ENCODE measurements at regions not wholly inside any gene's neighbourhood (a gene's known extent, or its start where the extent isn't known, plus 50 kb on each side); places are given as distances from the start of the nearest gene placed in this dataset.
"Not testable (repeated sequence)": the region's sequence is repeated elsewhere in the genome, so short reads cannot be mapped to it uniquely, and the experiment has no call there.

DNA sequence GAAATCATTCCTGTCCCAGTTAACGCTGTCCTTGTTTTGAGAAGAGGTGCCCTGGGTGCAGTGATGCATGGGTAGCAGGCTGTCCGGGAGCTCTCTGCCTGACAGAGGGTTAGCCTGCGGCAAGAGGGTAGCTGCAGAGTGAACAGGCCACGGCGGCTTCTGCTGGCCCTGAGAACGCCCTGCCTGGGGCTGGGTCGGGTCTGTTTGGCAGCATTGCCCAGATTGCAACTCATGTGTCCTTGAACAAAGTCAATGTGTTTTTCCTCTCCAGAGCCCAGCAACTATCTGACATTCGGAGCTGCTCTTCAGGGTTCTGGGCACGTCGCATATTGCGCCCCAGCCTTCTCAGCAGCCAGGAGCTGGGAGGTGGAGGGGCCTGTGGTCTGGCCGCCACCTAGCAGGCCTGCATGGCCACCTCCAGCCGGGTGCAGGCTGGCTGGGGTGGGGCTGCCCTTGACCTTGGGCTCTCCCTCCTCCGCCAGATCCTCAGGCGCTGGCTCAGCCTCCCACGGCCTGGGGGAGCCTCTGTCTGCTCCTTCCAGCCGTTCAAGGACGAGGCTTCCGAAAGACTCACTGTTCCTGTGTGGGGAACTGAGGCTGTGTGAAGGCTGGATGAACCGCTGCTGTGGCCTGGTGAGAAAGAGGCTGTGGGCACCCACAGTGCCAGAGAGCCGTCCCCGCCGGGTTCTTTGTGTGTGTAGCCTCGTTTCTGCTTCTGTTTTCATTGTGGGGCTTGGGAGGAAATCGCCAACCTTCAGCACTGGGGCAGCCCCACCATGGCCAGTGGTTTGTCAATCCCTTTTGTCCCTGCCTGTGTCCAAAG, 146.7 kb downstream of the NPIPB11 start:
- H3K4me1 Mint-ChIP-seq (ENCODE audit: low read depth); H3K27me3 Mint-ChIP-seq (ENCODE audit: low read depth); CTCF ChIA-PET; H3K9me3 Mint-ChIP-seq; intact Hi-C loops (cut with micrococcal nuclease); DNase-seq; H3K27ac Mint-ChIP-seq; H3K36me3 Mint-ChIP-seq (ENCODE audit: low read depth); H3K4me3 Mint-ChIP-seq: not testable (repeated sequence)

- intact Hi-C loops (cut with micrococcal nuclease); H3K4me3 Mint-ChIP-seq; CTCF ChIA-PET; H3K9me3 Mint-ChIP-seq; H3K27me3 Mint-ChIP-seq (ENCODE audit: low read depth); H3K27ac Mint-ChIP-seq; H3K36me3 Mint-ChIP-seq (ENCODE audit: low read depth); DNase-seq; H3K4me1 Mint-ChIP-seq (ENCODE audit: low read depth): not testable (repeated sequence)
These were observed 147.4 kb downstream of the NPIPB11 start for GRCh38 chr16:29258946-29259634.

GRCh38 chr16:29257419-29258336, 148.8 kb downstream of the NPIPB11 start:
- intact Hi-C loops (cut with micrococcal nuclease); DNase-seq; H3K9me3 Mint-ChIP-seq; H3K4me3 Mint-ChIP-seq; CTCF ChIA-PET; H3K36me3 Mint-ChIP-seq (ENCODE audit: low read depth); H3K27me3 Mint-ChIP-seq (ENCODE audit: low read depth); H3K27ac Mint-ChIP-seq: not testable (repeated sequence)
- H3K4me1 Mint-ChIP-seq (ENCODE audit: low read depth): peaks cover 13% of the 10 kb centered on the region

GRCh38 chr16:29256501-29256981, 150.0 kb downstream of the NPIPB11 start:
- Mint-ChIP-seq H3K4me3 (no peak overlapping the region), H3K27me3 (ENCODE audit: low read depth) (no peaks in the 10 kb centered on the region), H3K4me1 (ENCODE audit: low read depth) (peaks cover 13% of the 10 kb centered on the region), H3K27ac (no peak overlapping the region), H3K36me3 (ENCODE audit: low read depth) (peaks cover 9% of the 10 kb centered on the region), H3K9me3 (no peaks in the 10 kb centered on the region)
- DNase-seq: no peak
- intact Hi-C loops (cut with micrococcal nuclease): no loop called here
- CTCF ChIA-PET: no interaction called here

DNA sequence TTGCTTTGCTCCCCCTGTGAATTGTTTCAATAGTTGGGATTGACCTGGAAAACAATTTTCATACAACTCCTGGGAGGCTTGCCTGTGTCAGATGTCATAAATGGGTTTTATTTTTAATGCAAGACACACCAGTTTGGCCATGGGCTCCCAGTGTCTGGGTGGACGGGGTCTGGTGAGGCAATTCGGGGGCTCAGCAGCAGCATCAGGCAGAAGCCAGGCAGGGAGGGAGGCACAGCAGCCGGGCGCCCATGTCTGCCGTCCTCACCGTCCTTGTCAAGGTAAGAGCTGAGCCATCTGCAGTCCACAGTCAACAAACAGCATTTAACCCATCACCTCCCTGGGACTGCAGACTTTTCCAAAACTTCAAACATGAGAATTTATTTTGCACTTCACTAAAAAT, 150.6 kb downstream of the NPIPB11 start:
- DNase-seq; CTCF ChIA-PET; H3K27me3 Mint-ChIP-seq (ENCODE audit: low read depth); H3K27ac Mint-ChIP-seq; intact Hi-C loops (cut with micrococcal nuclease); H3K9me3 Mint-ChIP-seq; H3K4me3 Mint-ChIP-seq: not testable (repeated sequence)
- Mint-ChIP-seq H3K36me3 (ENCODE audit: low read depth) (peaks cover 13% of the 10 kb centered on the region), H3K4me1 (ENCODE audit: low read depth) (peaks cover 13% of the 10 kb centered on the region)

DNA sequence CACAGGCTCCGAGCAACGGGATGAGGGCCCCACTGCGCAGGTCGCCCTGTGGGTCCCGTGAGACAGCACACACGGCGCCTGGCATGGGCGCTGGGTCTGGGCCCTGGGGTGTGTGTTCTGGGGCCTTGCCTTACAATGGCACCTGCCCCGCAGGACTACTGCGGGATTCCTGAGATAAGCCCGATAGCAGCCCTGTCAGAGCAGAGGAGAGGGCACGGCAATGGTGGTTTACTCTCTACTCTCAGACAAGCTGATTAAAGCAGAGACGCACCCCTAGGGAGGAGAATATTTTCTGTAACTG, 151.1 kb downstream of the NPIPB11 start:
- H3K9me3 Mint-ChIP-seq; intact Hi-C loops (cut with micrococcal nuclease); H3K4me3 Mint-ChIP-seq; DNase-seq; CTCF ChIA-PET; H3K27ac Mint-ChIP-seq; H3K27me3 Mint-ChIP-seq (ENCODE audit: low read depth): not testable (repeated sequence)
- Mint-ChIP-seq H3K4me1 (ENCODE audit: low read depth) (peaks cover 15% of the 10 kb centered on the region), H3K36me3 (ENCODE audit: low read depth) (peaks cover 15% of the 10 kb centered on the region)

- no peak for DNase-seq
- H3K4me3 Mint-ChIP-seq: no peak overlapping the region
- H3K36me3 Mint-ChIP-seq (ENCODE audit: low read depth): peaks cover 15% of the 10 kb centered on the region
- no peak overlapping the region for H3K27ac Mint-ChIP-seq
- peaks cover 5% of the 10 kb centered on the region for H3K9me3 Mint-ChIP-seq
- intact Hi-C loops (cut with micrococcal nuclease): no loop called here
- no peaks in the 10 kb centered on the region for H3K27me3 Mint-ChIP-seq (ENCODE audit: low read depth)
- CTCF ChIA-PET: no interaction called here
- peaks cover 17% of the 10 kb centered on the region for H3K4me1 Mint-ChIP-seq (ENCODE audit: low read depth)
These were observed 151.6 kb downstream of the NPIPB11 start for GRCh38 chr16:29254676-29255495.

- peaks cover 15% of the 10 kb centered on the region for H3K36me3 Mint-ChIP-seq (ENCODE audit: low read depth)
- H3K9me3 Mint-ChIP-seq; DNase-seq; H3K4me3 Mint-ChIP-seq; intact Hi-C loops (cut with micrococcal nuclease); CTCF ChIA-PET; H3K27ac Mint-ChIP-seq; H3K27me3 Mint-ChIP-seq (ENCODE audit: low read depth): not testable (repeated sequence)
- peaks cover 22% of the 10 kb centered on the region for H3K4me1 Mint-ChIP-seq (ENCODE audit: low read depth)
These were observed 152.6 kb downstream of the NPIPB11 start for GRCh38 chr16:29253716-29254590.

DNA sequence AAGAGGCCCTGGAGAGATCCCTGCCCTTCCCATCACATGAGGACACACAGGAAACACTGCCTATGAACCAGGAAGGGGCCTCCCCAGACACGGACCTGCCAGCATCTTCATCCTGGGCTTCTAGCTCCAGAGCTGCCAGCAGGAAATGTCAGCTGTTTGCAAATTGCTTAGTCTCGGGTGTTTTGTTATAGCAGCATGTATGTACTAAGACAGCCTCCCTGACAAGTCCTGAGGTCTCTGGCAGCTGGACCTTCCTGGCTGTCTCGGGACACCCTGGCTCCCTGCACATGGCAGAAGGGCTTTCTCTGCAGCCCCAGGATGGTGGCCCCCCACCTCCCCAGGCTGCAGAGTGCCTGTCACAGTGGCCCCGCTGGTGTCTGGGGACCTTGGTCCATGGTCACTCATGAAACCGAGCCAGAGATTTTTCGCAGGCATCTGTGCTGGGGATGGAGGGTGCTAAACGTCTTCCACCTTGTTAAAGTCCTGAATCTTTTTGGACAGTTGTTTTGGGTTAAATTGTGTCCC, 153.4 kb downstream of the NPIPB11 start:
- intact Hi-C loops (cut with micrococcal nuclease); DNase-seq; CTCF ChIA-PET; H3K27me3 Mint-ChIP-seq (ENCODE audit: low read depth); H3K27ac Mint-ChIP-seq; H3K9me3 Mint-ChIP-seq; H3K4me3 Mint-ChIP-seq: not testable (repeated sequence)
- peaks cover 15% of the 10 kb centered on the region for H3K36me3 Mint-ChIP-seq (ENCODE audit: low read depth)
- H3K4me1 Mint-ChIP-seq (ENCODE audit: low read depth): peaks cover 31% of the 10 kb centered on the region

DNA sequence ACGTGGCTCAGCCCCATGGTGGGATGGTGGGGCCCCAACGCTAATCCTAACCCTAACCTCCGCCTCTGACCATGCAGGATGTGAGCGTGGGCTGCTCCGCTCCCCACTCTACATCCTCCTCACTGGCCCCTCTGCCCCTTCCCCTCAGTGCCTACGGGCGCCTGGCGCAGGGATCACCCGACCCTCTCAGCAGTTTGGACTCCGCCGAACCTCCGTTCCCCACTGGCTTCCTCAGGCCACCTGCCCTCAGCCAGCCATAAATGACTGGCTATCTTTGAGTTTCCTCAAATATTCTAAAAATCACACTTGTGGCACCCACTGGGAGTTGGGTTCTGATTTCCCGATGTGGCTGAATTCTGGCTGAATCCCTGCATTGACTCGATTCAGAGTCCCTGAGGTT, 154.2 kb downstream of the NPIPB11 start:
- intact Hi-C loops (cut with micrococcal nuclease); DNase-seq; H3K27me3 Mint-ChIP-seq (ENCODE audit: low read depth); H3K27ac Mint-ChIP-seq; H3K9me3 Mint-ChIP-seq; CTCF ChIA-PET; H3K4me3 Mint-ChIP-seq: not testable (repeated sequence)
- peaks cover 38% of the 10 kb centered on the region for H3K4me1 Mint-ChIP-seq (ENCODE audit: low read depth)
- peaks cover 15% of the 10 kb centered on the region for H3K36me3 Mint-ChIP-seq (ENCODE audit: low read depth)

DNA sequence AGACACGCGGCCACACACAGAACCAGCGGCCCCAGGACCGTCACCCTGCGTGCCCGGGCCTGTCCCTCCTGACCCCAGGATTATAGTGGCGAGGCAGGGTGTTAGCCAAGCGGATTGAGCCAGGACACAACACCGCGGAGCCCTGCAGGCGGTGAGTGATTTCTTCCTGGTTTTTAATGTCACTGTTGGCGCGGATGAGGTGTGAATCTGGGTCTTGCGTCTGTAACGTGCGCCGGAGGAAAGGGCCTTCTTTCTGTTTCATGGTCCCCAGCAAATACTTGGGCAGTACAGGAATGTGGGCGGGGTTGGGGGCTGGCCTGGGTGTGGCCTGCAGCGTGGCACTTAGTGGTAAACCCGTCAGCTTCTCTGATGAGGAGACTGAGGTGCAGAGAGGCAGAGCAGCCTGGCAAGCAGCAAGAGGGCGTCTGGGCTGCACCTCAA, 154.9 kb downstream of the NPIPB11 start:
- DNase-seq; CTCF ChIA-PET; H3K4me3 Mint-ChIP-seq; H3K27me3 Mint-ChIP-seq (ENCODE audit: low read depth); H3K27ac Mint-ChIP-seq; H3K9me3 Mint-ChIP-seq; intact Hi-C loops (cut with micrococcal nuclease): not testable (repeated sequence)
- H3K4me1 Mint-ChIP-seq (ENCODE audit: low read depth): peaks cover 38% of the 10 kb centered on the region
- H3K36me3 Mint-ChIP-seq (ENCODE audit: low read depth): peaks cover 15% of the 10 kb centered on the region
